NB4 (cell line): ENCODE measurements at regions not wholly inside any gene's neighbourhood (a gene's known extent, or its start where the extent isn't known, plus 50 kb on each side); places are given as distances from the start of the nearest gene placed in this dataset.

Source experiments
- CTCF ChIP-seq: IDR thresholded peaks from one replicate; pipeline ENCODE4 v1.5.1; 2012; ENCODE audit warnings: low read depth, low read length
- MYC ChIP-seq: IDR thresholded peaks from 2 replicates; pipeline ENCODE4 v1.6.1; 2011; ENCODE audit warnings: low read depth, low read length
- POLR2A ChIP-seq: IDR thresholded peaks from 2 replicates; pipeline ENCODE4 v1.6.1; 2011; ENCODE audit warnings: mild to moderate bottlenecking; ENCODE audit not compliant: insufficient read length; ENCODE audit errors: extremely low read depth

GRCh38 chr6:137660296-137660731, 166.1 kb upstream of the OLIG3 start:
- TF ChIP-seq CTCF, result no peak
- no peak for TF ChIP-seq POLR2A
- no peak for TF ChIP-seq MYC
